ENCODE measurements at regions not wholly inside any gene's neighbourhood (a gene's known extent, or its start where the extent isn't known, plus 50 kb on each side); places are given as distances from the start of the nearest gene placed in this dataset.

GRCh38 chr2:147792966-147793617 is 51.7 kb upstream of the ACVR2A start:
- no peak for TF ChIP-seq CTCF (IDR thresholded peaks at IDR 0.05)
- no peak for TF ChIP-seq POLR2A (IDR thresholded peaks at IDR 0.05)

All from uterus (tissue), 2 donors.